ENCODE measurements at regions not wholly inside any gene's neighbourhood (a gene's known extent, or its start where the extent isn't known, plus 50 kb on each side); places are given as distances from the start of the nearest gene placed in this dataset.

GRCh38 chr2:120948662-120949011 is 213.0 kb downstream of the GLI2 start:
- TF ChIP-seq EZH2 (IDR thresholded peaks at IDR 0.05; ENCODE audit: insufficient read depth, low read length), result no peak
- TF ChIP-seq, protein P1, sequence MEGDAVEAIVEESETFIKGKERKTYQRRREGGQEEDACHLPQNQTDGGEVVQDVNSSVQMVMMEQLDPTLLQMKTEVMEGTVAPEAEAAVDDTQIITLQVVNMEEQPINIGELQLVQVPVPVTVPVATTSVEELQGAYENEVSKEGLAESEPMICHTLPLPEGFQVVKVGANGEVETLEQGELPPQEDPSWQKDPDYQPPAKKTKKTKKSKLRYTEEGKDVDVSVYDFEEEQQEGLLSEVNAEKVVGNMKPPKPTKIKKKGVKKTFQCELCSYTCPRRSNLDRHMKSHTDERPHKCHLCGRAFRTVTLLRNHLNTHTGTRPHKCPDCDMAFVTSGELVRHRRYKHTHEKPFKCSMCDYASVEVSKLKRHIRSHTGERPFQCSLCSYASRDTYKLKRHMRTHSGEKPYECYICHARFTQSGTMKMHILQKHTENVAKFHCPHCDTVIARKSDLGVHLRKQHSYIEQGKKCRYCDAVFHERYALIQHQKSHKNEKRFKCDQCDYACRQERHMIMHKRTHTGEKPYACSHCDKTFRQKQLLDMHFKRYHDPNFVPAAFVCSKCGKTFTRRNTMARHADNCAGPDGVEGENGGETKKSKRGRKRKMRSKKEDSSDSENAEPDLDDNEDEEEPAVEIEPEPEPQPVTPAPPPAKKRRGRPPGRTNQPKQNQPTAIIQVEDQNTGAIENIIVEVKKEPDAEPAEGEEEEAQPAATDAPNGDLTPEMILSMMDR (IDR thresholded peaks at IDR 0.05; ENCODE audit: insufficient read depth, low read depth, low read length), result no peak
